HepG2 (cell line): ENCODE measurements at regions not wholly inside any gene's neighbourhood (a gene's known extent, or its start where the extent isn't known, plus 50 kb on each side); places are given as distances from the start of the nearest gene placed in this dataset.

Source experiments
- BCLAF1 ChIP-seq: fragments of 450-650 bp; IDR thresholded peaks from 2 replicates; pipeline ENCODE4 v1.6.1; 2017; ENCODE audit warnings: mild to moderate bottlenecking
- CBFB ChIP-seq: sonication (generic); formaldehyde crosslinking; IDR thresholded peaks from 2 replicates; pipeline ENCODE4 v1.4.0; 2020; ENCODE audit warnings: missing genetic modification reagents
- JUN ChIP-seq: sonication (generic); formaldehyde crosslinking; IDR thresholded peaks from 2 replicates; pipeline ENCODE4 v1.4.0; 2020; ENCODE audit warnings: mild to moderate bottlenecking, missing genetic modification reagents
- MLXIP ChIP-seq: sonication (generic); formaldehyde crosslinking; IDR thresholded peaks from 2 replicates; pipeline ENCODE4 v1.9.0; 2021; ENCODE audit warnings: missing genetic modification reagents, borderline replicate concordance
- MYC ChIP-seq: sonication (generic); formaldehyde crosslinking; IDR thresholded peaks from 2 replicates; pipeline ENCODE4 v1.9.0; 2021; ENCODE audit warnings: missing genetic modification reagents, borderline replicate concordance
- PBX3 ChIP-seq: sonication (generic); formaldehyde crosslinking; IDR thresholded peaks from 2 replicates; pipeline ENCODE4 v1.8.1; 2023; ENCODE audit warnings: missing genetic modification reagents, inconsistent platforms, borderline replicate concordance
- POLR2A ChIP-seq, 2 experiments: IDR thresholded peaks; 2 replicates each; pipeline ENCODE4 v1.6.1; 2011; ENCODE audit warnings: low read depth in 2 of 2, low read length in 2 of 2, mild to moderate bottlenecking in 1 of 2, moderate library complexity in 1 of 2; ENCODE audit not compliant: insufficient read depth in 1 of 2
- PREB ChIP-seq: sonication (generic); formaldehyde crosslinking; IDR thresholded peaks from 2 replicates; pipeline ENCODE4 v1.4.0; 2020; ENCODE audit warnings: missing genetic modification reagents
- TCF12 ChIP-seq, 2 experiments: fragments of 450-650 bp in 1 of 2; sonication (generic) in 1 of 2; formaldehyde crosslinking in 1 of 2; IDR thresholded peaks; 2 replicates each; pipeline versions ENCODE4 v1.6.1 to v1.8.0; 2017 to 2022; ENCODE audit warnings: antibody characterized with exemption in 1 of 2, mild to moderate bottlenecking in 1 of 2, missing genetic modification reagents in 1 of 2, moderate library complexity in 1 of 2
- ZNF562 ChIP-seq: sonication (generic); formaldehyde crosslinking; IDR thresholded peaks from 2 replicates; pipeline ENCODE4 v1.8.0; 2022; ENCODE audit warnings: missing genetic modification reagents, borderline replicate concordance
- ZSCAN25 ChIP-seq: sonication (generic); formaldehyde crosslinking; IDR thresholded peaks from 2 replicates; pipeline ENCODE4 v1.8.0; 2022; ENCODE audit warnings: mild to moderate bottlenecking, missing genetic modification reagents

GRCh38 chr14:53368066-53368465 lies 214.9 kb upstream of the DDHD1 start:
- TF ChIP-seq MLXIP (CRISPR knock-in tag) (no peak), TCF12 (IDR thresholded peaks at IDR 0.05) (no peak), TCF12 (CRISPR knock-in tag; IDR thresholded peaks at IDR 0.05) (no peak), PREB (CRISPR knock-in tag) (no peak), CBFB (CRISPR knock-in tag) (no peak), ZNF562 (no peak), POLR2A (IDR thresholded peaks at IDR 0.05; ENCODE audit: insufficient read depth in 1 of 2, low read depth in 2 of 2, low read length in 2 of 2) (no peak), ZSCAN25 (CRISPR knock-in tag) (no peak), MYC (CRISPR knock-in tag) (no peak), JUN (CRISPR knock-in tag) (no peak), PBX3 (CRISPR knock-in tag) (no peak), BCLAF1 (no peak)
